ENCODE measurements at regions not wholly inside any gene's neighbourhood (a gene's known extent, or its start where the extent isn't known, plus 50 kb on each side); places are given as distances from the start of the nearest gene placed in this dataset.

DNA sequence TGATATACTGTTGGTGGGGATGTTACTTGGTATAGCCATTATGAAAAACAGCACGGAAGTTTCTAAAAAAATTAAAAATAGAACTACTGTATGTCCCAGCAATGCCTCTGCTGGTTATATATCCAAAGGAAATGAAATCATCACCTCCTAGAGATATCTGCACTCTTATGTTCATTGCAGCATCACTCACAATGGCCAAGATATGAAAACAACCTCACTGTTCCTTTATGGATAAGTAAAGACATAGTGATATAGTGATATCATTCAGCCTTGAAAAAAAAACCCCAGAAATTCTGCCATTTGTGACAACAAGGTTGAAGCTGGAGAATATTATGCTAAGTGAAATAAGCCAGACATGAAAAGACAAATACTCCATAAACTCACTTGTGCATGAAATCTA lies 543.8 kb upstream of the SLIT2 start:
- no peak for TF ChIP-seq CTCF (IDR thresholded peaks at IDR 0.05; ENCODE audit: insufficient read depth, low read length, poor library complexity, severe bottlenecking)
- no peak for TF ChIP-seq EZH2phosphoT487 (conservative IDR thresholded peaks at IDR 0.05; ENCODE audit: low read length)

Measured in SU-DHL-6 (cell line).